ENCODE measurements at regions not wholly inside any gene's neighbourhood (a gene's known extent, or its start where the extent isn't known, plus 50 kb on each side); places are given as distances from the start of the nearest gene placed in this dataset.
"Not testable (repeated sequence)": the region's sequence is repeated elsewhere in the genome, so short reads cannot be mapped to it uniquely, and the experiment has no call there.

DNA sequence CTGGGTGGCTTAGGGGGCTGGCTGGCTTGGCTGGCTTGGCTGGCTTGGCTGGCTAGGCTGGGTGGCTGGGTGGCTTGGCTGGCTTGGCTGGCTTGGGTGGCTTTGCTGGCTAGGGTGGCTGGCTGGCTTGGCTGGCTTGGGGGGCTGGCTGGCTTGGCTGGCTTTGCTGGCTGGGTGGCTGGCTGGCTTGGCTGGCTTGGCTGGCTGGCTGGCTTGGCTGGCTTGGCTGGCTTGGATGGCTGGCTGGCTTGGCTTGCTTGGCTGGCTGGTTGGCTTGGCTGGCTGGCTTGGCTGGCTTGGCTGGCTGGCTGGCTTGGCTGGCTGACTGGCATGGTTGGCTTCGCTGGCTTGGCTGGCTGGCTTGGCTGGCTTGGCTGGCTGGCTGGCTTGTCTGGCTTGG is 439.4 kb downstream of the GOLGA6L6 start:
- TF ChIP-seq POLR2AphosphoS5, POLR2A (IDR thresholded peaks at IDR 0.05): not testable (repeated sequence)
